ENCODE measurements at regions not wholly inside any gene's neighbourhood (a gene's known extent, or its start where the extent isn't known, plus 50 kb on each side); places are given as distances from the start of the nearest gene placed in this dataset.

- Mint-ChIP-seq H3K4me1 (no peaks in the 10 kb centered on the region), H3K9me3 (no peaks in the 10 kb centered on the region), H3K27me3 (peaks cover 13% of the 10 kb centered on the region), H3K27ac (no peak overlapping the region), H3K36me3 (ENCODE audit: low read depth) (no peaks in the 10 kb centered on the region), H3K4me3 (no peak overlapping the region)
- no peak for DNase-seq
- CTCF ChIA-PET = no interaction called here
- POLR2A ChIA-PET = no interaction called here
Observed at GRCh38 chr9:93820667-93821306, 134.4 kb downstream of the BARX1 start.

- Mint-ChIP-seq H3K4me1 (no peaks in the 10 kb centered on the region), H3K27ac (no peak overlapping the region), H3K4me3 (no peak overlapping the region), H3K36me3 (ENCODE audit: low read depth) (no peaks in the 10 kb centered on the region), H3K9me3 (no peaks in the 10 kb centered on the region), H3K27me3 (peaks cover 16% of the 10 kb centered on the region)
- no peak for DNase-seq
- ChIA-PET POLR2A (no interaction called here), CTCF (no interaction called here)
Observed at GRCh38 chr9:93819905-93820304, 135.2 kb downstream of the BARX1 start.

GRCh38 chr9:93818827-93819472, 136.2 kb downstream of the BARX1 start:
- H3K9me3 Mint-ChIP-seq = no peaks in the 10 kb centered on the region
- H3K27me3 Mint-ChIP-seq = peaks cover 22% of the 10 kb centered on the region
- H3K4me3 Mint-ChIP-seq = no peak overlapping the region
- H3K36me3 Mint-ChIP-seq (ENCODE audit: low read depth) = no peaks in the 10 kb centered on the region
- no peak overlapping the region for H3K27ac Mint-ChIP-seq
- no peaks in the 10 kb centered on the region for H3K4me1 Mint-ChIP-seq
- ChIA-PET CTCF (no interaction called here), POLR2A (no interaction called here)
- DNase-seq = no peak

GRCh38 chr9:93818237-93818636, 136.9 kb downstream of the BARX1 start:
- POLR2A ChIA-PET = no interaction called here
- Mint-ChIP-seq H3K4me1 (no peaks in the 10 kb centered on the region), H3K4me3 (no peak overlapping the region), H3K27me3 (peaks cover 22% of the 10 kb centered on the region), H3K27ac (no peak overlapping the region), H3K9me3 (no peaks in the 10 kb centered on the region), H3K36me3 (ENCODE audit: low read depth) (no peaks in the 10 kb centered on the region)
- DNase-seq = no peak
- CTCF ChIA-PET = no interaction called here

- CTCF ChIA-PET = interaction anchor here (0.6 kb wide), 1 partner anchor 528 kb away, joined by 3 read pairs; no protein-coding TSS in a partner anchor
- H3K36me3 Mint-ChIP-seq (ENCODE audit: low read depth) = no peaks in the 10 kb centered on the region
Observed at GRCh38 chr9:93815677-93816076, 139.5 kb downstream of the BARX1 start.

GRCh38 chr9:93815135-93815534, 140.0 kb downstream of the BARX1 start:
- H3K27me3 Mint-ChIP-seq = peaks cover 19% of the 10 kb centered on the region
- DNase-seq = no peak
- no peak overlapping the region for H3K27ac Mint-ChIP-seq
- no peaks in the 10 kb centered on the region for H3K36me3 Mint-ChIP-seq (ENCODE audit: low read depth)
- no peaks in the 10 kb centered on the region for H3K9me3 Mint-ChIP-seq
- H3K4me3 Mint-ChIP-seq = no peak overlapping the region
- no peaks in the 10 kb centered on the region for H3K4me1 Mint-ChIP-seq
- ChIA-PET POLR2A (no interaction called here), CTCF (interaction anchor here (0.6 kb wide), 2 partner anchors 13 to 527 kb away, joined by 3 read pairs; no protein-coding TSS in a partner anchor)

More at GRCh38 chr9:93815677-93816076, 139.5 kb downstream of the BARX1 start:
- Mint-ChIP-seq H3K27ac (no peak overlapping the region), H3K9me3 (no peaks in the 10 kb centered on the region), H3K27me3 (peaks cover 19% of the 10 kb centered on the region), H3K4me3 (no peak overlapping the region), H3K4me1 (no peaks in the 10 kb centered on the region)
- DNase-seq = no peak
- POLR2A ChIA-PET = no interaction called here

GRCh38 chr9:93814077-93814956, 140.8 kb downstream of the BARX1 start:
- ChIA-PET POLR2A (no interaction called here), CTCF (interaction anchor here (0.6 to 1.2 kb wide), 2 partner anchors 14 to 23 kb away, joined by 3 read pairs; no protein-coding TSS in a partner anchor)
- H3K27ac Mint-ChIP-seq = no peak overlapping the region
- H3K9me3 Mint-ChIP-seq = no peaks in the 10 kb centered on the region
- no peak for DNase-seq
- no peaks in the 10 kb centered on the region for H3K36me3 Mint-ChIP-seq (ENCODE audit: low read depth)
- H3K27me3 Mint-ChIP-seq = peaks cover 19% of the 10 kb centered on the region
- H3K4me3 Mint-ChIP-seq = no peak overlapping the region
- no peaks in the 10 kb centered on the region for H3K4me1 Mint-ChIP-seq

- H3K4me3 Mint-ChIP-seq = no peak overlapping the region
- H3K27ac Mint-ChIP-seq = no peak overlapping the region
- H3K9me3 Mint-ChIP-seq = no peaks in the 10 kb centered on the region
- ChIA-PET CTCF (interaction anchor here (1.2 kb wide), 1 partner anchor 22 kb away, joined by 3 read pairs; no protein-coding TSS in a partner anchor), POLR2A (no interaction called here)
- peaks cover 19% of the 10 kb centered on the region for H3K27me3 Mint-ChIP-seq
- H3K4me1 Mint-ChIP-seq = no peaks in the 10 kb centered on the region
- no peak for DNase-seq
- H3K36me3 Mint-ChIP-seq (ENCODE audit: low read depth) = no peaks in the 10 kb centered on the region
Observed at GRCh38 chr9:93813221-93814076, 141.7 kb downstream of the BARX1 start.

GRCh38 chr9:93812410-93812668, 142.8 kb downstream of the BARX1 start:
- no peaks in the 10 kb centered on the region for H3K36me3 Mint-ChIP-seq (ENCODE audit: low read depth)
- H3K27ac Mint-ChIP-seq = no peak overlapping the region
- H3K27me3 Mint-ChIP-seq = peaks cover 15% of the 10 kb centered on the region
- ChIA-PET CTCF (no interaction called here), POLR2A (no interaction called here)
- no peak overlapping the region for H3K4me3 Mint-ChIP-seq
- H3K9me3 Mint-ChIP-seq = no peaks in the 10 kb centered on the region
- H3K4me1 Mint-ChIP-seq = no peaks in the 10 kb centered on the region
- no peak for DNase-seq

GRCh38 chr9:93810028-93810971, 144.9 kb downstream of the BARX1 start:
- H3K9me3 Mint-ChIP-seq = no peaks in the 10 kb centered on the region
- POLR2A ChIA-PET = no interaction called here

GRCh38 chr9:93809204-93809940, 145.8 kb downstream of the BARX1 start:
- Mint-ChIP-seq H3K27me3 (peaks cover 5% of the 10 kb centered on the region), H3K4me1 (no peaks in the 10 kb centered on the region), H3K27ac (no peak overlapping the region), H3K4me3 (no peak overlapping the region), H3K36me3 (ENCODE audit: low read depth) (no peaks in the 10 kb centered on the region), H3K9me3 (peaks cover 3% of the 10 kb centered on the region)
- ChIA-PET CTCF (no interaction called here), POLR2A (no interaction called here)
- DNase-seq = no peak

More at GRCh38 chr9:93810028-93810971, 144.9 kb downstream of the BARX1 start:
- Mint-ChIP-seq H3K27ac (no peak overlapping the region), H3K27me3 (peaks cover 7% of the 10 kb centered on the region), H3K4me1 (no peaks in the 10 kb centered on the region), H3K4me3 (no peak overlapping the region), H3K36me3 (ENCODE audit: low read depth) (no peaks in the 10 kb centered on the region)
- CTCF ChIA-PET = no interaction called here
- no peak for DNase-seq
